ENCODE measurements at regions not wholly inside any gene's neighbourhood (a gene's known extent, or its start where the extent isn't known, plus 50 kb on each side); places are given as distances from the start of the nearest gene placed in this dataset.

DNA sequence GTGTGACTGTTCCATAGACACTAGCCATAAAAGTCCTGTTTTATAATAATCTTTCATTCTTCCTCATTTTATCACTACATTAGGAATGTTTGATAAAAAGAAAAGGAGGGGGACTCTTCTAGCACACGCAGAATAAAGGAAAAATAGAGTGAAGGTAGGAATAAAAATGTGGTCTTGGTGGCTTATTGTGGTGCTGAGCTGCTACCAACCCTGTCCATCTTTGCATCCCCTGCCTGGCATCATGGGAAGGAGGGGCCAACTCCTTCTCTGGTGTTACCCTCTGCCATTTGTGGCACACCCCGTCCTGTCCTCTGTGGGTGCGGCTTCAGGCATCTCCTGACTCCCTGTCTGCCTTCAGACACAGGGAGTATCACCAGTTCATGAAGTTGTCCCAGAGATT, 104.9 kb upstream of the ZNF536 start:
- Histone ChIP-seq H3K18ac (ENCODE audit: low read depth, low read length) (no peak overlapping the region), H2BK15ac (ENCODE audit: low read depth, low read length) (no peak overlapping the region), H2BK120ac (ENCODE audit: low read depth, low read length) (no peak overlapping the region), H4K8ac (ENCODE audit: low read depth in 2 of 2, low read length in 2 of 2) (no peak overlapping the region), H4K91ac (ENCODE audit: insufficient read depth, low read depth, low read length) (no peak overlapping the region), H3K56ac (ENCODE audit: extremely low read depth, insufficient read depth, low read length) (no peak overlapping the region), H3K36me3 (ENCODE audit: control insufficient read depth, insufficient read depth, low read length) (no peaks in the 10 kb centered on the region), H4K20me1 (ENCODE audit: insufficient read depth, low read length) (no peaks in the 10 kb centered on the region), H3K9me3 (ENCODE audit: control insufficient read depth, insufficient read depth, low read length) (peaks cover 8% of the 10 kb centered on the region), H3K4me1 (ENCODE audit: control insufficient read depth, insufficient read depth, low read length) (no peaks in the 10 kb centered on the region), H3K23ac (ENCODE audit: low read depth, low read length) (no peak overlapping the region), H3K79me1 (ENCODE audit: low read depth in 1 of 2, low read length in 2 of 2) (no peaks in the 10 kb centered on the region), H3K27me3 (ENCODE audit: control insufficient read depth, insufficient read depth, low read length) (no peaks in the 10 kb centered on the region), H2AK9ac (replicated peaks; ENCODE audit: low read depth, low read length, poor library complexity) (no peak overlapping the region), H4K5ac (ENCODE audit: low read depth, low read length) (no peak overlapping the region), H2AFZ (replicated peaks; ENCODE audit: low read length, poor library complexity) (no peak overlapping the region), H2AK5ac (ENCODE audit: low read depth, low read length) (no peak overlapping the region), H2BK5ac (ENCODE audit: low read depth, low read length, poor library complexity, severe bottlenecking) (no peak overlapping the region), H3K9me1 (ENCODE audit: insufficient read depth, low read length) (no peaks in the 10 kb centered on the region), H3K14ac (replicated peaks; ENCODE audit: low read depth, low read length) (no peak overlapping the region), H3K27ac (ENCODE audit: insufficient read depth, low read length) (no peak overlapping the region), H3K4me2 (ENCODE audit: low read depth, low read length) (no peak overlapping the region), H3K9ac (ENCODE audit: low read depth, low read length) (no peak overlapping the region), H3K4me3 (ENCODE audit: insufficient read depth, low read depth, low read length) (no peak overlapping the region), H2BK20ac (ENCODE audit: low read depth, low read length) (no peak overlapping the region), H3K4ac (ENCODE audit: low read depth, low read length) (no peak overlapping the region)
- BruUV-seq (replicated peaks), result no TSS peak
- intact Hi-C loops (cut with micrococcal nuclease) (no loop called here), dilution Hi-C loops (cut with HindIII; ENCODE audit: low sequenced_read_pairs, unreplicated experiment) (no loop called here), in situ Hi-C loops (cut with MboI; ENCODE audit: low sequenced_read_pairs) (no loop called here)
- POLR2A ChIA-PET (ENCODE audit: unreplicated experiment), result no interaction called here
- DNase-seq (no peak), ATAC-seq (ENCODE audit: low read depth) (no peak)
- WGBS, 2 experiments (ENCODE audit: extremely low coverage in 2 of 2, insufficient read length in 1 of 2), result no CpG with 5 or more reads among the region's 3 CpGs
- TF ChIP-seq, protein P1, sequence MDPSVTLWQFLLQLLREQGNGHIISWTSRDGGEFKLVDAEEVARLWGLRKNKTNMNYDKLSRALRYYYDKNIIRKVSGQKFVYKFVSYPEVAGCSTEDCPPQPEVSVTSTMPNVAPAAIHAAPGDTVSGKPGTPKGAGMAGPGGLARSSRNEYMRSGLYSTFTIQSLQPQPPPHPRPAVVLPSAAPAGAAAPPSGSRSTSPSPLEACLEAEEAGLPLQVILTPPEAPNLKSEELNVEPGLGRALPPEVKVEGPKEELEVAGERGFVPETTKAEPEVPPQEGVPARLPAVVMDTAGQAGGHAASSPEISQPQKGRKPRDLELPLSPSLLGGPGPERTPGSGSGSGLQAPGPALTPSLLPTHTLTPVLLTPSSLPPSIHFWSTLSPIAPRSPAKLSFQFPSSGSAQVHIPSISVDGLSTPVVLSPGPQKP (IDR thresholded peaks at IDR 0.05; ENCODE audit: borderline replicate concordance, low read depth, low read length), result no peak
- TF ChIP-seq RFX5 (IDR thresholded peaks at IDR 0.05; ENCODE audit: low read depth, low read length), result no peak
- TF ChIP-seq SMC3 (IDR thresholded peaks at IDR 0.05; ENCODE audit: low read depth, low read length), result no peak
- TF ChIP-seq MAFK (IDR thresholded peaks at IDR 0.05; ENCODE audit: low read depth, low read length), result no peak
- no peak for TF ChIP-seq RAD21 (IDR thresholded peaks at IDR 0.05; ENCODE audit: low read length)
- no peak for TF ChIP-seq FOS (IDR thresholded peaks at IDR 0.05; ENCODE audit: low read depth, low read length)
- no peak for TF ChIP-seq NFE2L2 (IDR thresholded peaks at IDR 0.05; ENCODE audit: low read depth, low read length)
- CTCF ChIA-PET, result no interaction called here

Data from IMR-90 (cell line).